ENCODE measurements at regions not wholly inside any gene's neighbourhood (a gene's known extent, or its start where the extent isn't known, plus 50 kb on each side); places are given as distances from the start of the nearest gene placed in this dataset.

DNA sequence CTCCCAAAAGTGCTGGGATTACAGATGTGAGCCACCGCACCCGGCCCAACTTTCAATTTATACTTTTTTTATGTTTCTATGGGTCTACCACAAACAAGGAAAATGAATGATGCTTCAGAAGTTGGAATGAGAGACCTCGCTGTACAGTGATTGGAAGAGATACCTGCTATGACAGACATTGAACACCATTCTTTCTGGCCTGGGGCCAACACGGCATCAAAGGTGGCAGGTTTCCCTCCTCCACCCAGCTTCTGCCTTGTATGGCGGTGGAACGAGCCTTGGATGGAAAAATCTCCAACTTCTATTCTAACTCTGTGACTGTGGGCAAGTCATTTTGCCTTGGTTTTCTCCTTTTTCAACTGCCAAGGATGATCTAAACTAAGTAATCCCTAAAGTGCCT lies 117.8 kb upstream of the FAM174B start:
- Histone ChIP-seq H2AFZ (ENCODE audit: control insufficient read depth, low read depth, low read length) (no peak overlapping the region), H3K9me3 (replicated peaks; ENCODE audit: control insufficient read depth, insufficient read depth, low read length) (no peaks in the 10 kb centered on the region), H3K36me3 (ENCODE audit: control insufficient read depth in 2 of 2, insufficient read depth in 2 of 2, low read length in 1 of 2) (no peaks in the 10 kb centered on the region), H3K27ac (ENCODE audit: control insufficient read depth, insufficient read depth) (no peak overlapping the region), H3K4me3 (no peak overlapping the region), H3K27me3 (replicated peaks in 1 of 2; ENCODE audit: control insufficient read depth in 2 of 2, insufficient read depth in 2 of 2, low read length in 1 of 2) (no peaks in the 10 kb centered on the region), H3K79me2 (ENCODE audit: control insufficient read depth, insufficient read depth, low read length) (no peaks in the 10 kb centered on the region), H3K9ac (ENCODE audit: control insufficient read depth, insufficient read depth, low read length) (no peak overlapping the region), H3K4me2 (ENCODE audit: control insufficient read depth, insufficient read depth) (no peak overlapping the region), H3K4me1 (ENCODE audit: control insufficient read depth, insufficient read depth, low read length) (no peaks in the 10 kb centered on the region), H4K20me1 (ENCODE audit: control insufficient read depth, insufficient read depth) (no peaks in the 10 kb centered on the region)
- ATAC-seq (no peak), DNase-seq (ENCODE audit: low read depth, low spot score) (no peak), FAIRE-seq (no peak)
- BruUV-seq (replicated peaks) = no TSS peak
- RAD21 ChIA-PET (ENCODE audit: unreplicated experiment) = no interaction called here
- TF ChIP-seq LARP7 (IDR thresholded peaks at IDR 0.05) (no peak), NR2C1 (IDR thresholded peaks at IDR 0.05) (no peak), CHD1 (IDR thresholded peaks at IDR 0.05; ENCODE audit: low read depth, low read length) (no peak), RAD51 (IDR thresholded peaks at IDR 0.05) (no peak), PRDM15 (CRISPR knock-in tag; IDR thresholded peaks at IDR 0.05) (no peak), ETV6 (conservative IDR thresholded peaks at IDR 0.05 in 1 of 2, IDR thresholded peaks at IDR 0.05 in 1 of 2; ENCODE audit: borderline replicate concordance in 1 of 2, low read depth in 1 of 2) (no peak), ASH2L (IDR thresholded peaks at IDR 0.05; ENCODE audit: borderline replicate concordance, low read depth) (no peak), KAT2A (conservative IDR thresholded peaks at IDR 0.05; ENCODE audit: control insufficient read depth, low read depth, low read length) (no peak), FOXM1 (IDR thresholded peaks at IDR 0.05; ENCODE audit: low read depth, low read length) (no peak), WRNIP1 (IDR thresholded peaks at IDR 0.05; ENCODE audit: borderline replicate concordance, low read depth, low read length) (no peak)
- in situ Hi-C loops (cut with MboI) = no loop called here
- SMC1A ChIA-PET (ENCODE audit: uncharacterized antibody, unreplicated experiment) = no interaction called here
- 55% methylated on average over 6 of the region's 6 CpGs for WGBS (ENCODE audit: insufficient coverage, insufficient replicate concordance, low lambda C conversion rate, missing lambda C conversion rate)
- intact Hi-C loops (cut with micrococcal nuclease; ENCODE audit: unreplicated experiment) = no loop called here
- CTCF ChIA-PET = no interaction called here
- POLR2A ChIA-PET = no interaction called here
